ENCODE measurements at regions not wholly inside any gene's neighbourhood (a gene's known extent, or its start where the extent isn't known, plus 50 kb on each side); places are given as distances from the start of the nearest gene placed in this dataset.

GRCh38 chr5:93874491-93874890 is 133.1 kb upstream of the POU5F2 start:
- TF ChIP-seq CTCF (IDR thresholded peaks at IDR 0.05; ENCODE audit: borderline replicate concordance, extremely low read depth, low read length, poor library complexity, severe bottlenecking) = no peak
- TF ChIP-seq EZH2 (IDR thresholded peaks at IDR 0.05; ENCODE audit: borderline replicate concordance, low read depth, low read length, severe bottlenecking) = no peak
